GM18861 (cell line): ENCODE measurements at regions not wholly inside any gene's neighbourhood (a gene's known extent, or its start where the extent isn't known, plus 50 kb on each side); places are given as distances from the start of the nearest gene placed in this dataset.

Experiments used
- ATAC-seq: cut with Tn5 transposase; IDR thresholded peaks from one replicate; pipeline ENCODE4 v1.9.1; 2021; ENCODE audit not compliant: unreplicated experiment

GRCh38 chr5:3883040-3883439 lies 287.4 kb downstream of the IRX1 start:
- ATAC-seq: no peak

GRCh38 chr5:3886524-3887451 lies 291.2 kb downstream of the IRX1 start:
- ATAC-seq: no peak

GRCh38 chr5:3888310-3888709 lies 292.7 kb downstream of the IRX1 start:
- ATAC-seq: no peak

- ATAC-seq: no peak
Measured at GRCh38 chr5:3889412-3890142, 293.9 kb downstream of the IRX1 start.

- no peak for ATAC-seq
Measured at GRCh38 chr5:3891113-3891512, 295.5 kb downstream of the IRX1 start.

- no peak for ATAC-seq
Measured at GRCh38 chr5:3893527-3893926, 297.9 kb downstream of the IRX1 start.

GRCh38 chr5:3893975-3894374 lies 298.3 kb downstream of the IRX1 start:
- no peak for ATAC-seq

GRCh38 chr5:3896098-3896497 lies 300.5 kb downstream of the IRX1 start:
- no peak for ATAC-seq

- ATAC-seq: no peak
Measured at GRCh38 chr5:3899093-3899492, 303.5 kb downstream of the IRX1 start.

GRCh38 chr5:3904584-3904983 lies 309.0 kb downstream of the IRX1 start:
- ATAC-seq: no peak

- no peak for ATAC-seq
Measured at GRCh38 chr5:3905031-3905430, 309.4 kb downstream of the IRX1 start.

- no peak for ATAC-seq
Measured at GRCh38 chr5:3905521-3905920, 309.9 kb downstream of the IRX1 start.

GRCh38 chr5:3911111-3911510 lies 315.5 kb downstream of the IRX1 start:
- ATAC-seq: no peak

GRCh38 chr5:3911773-3912172 lies 316.1 kb downstream of the IRX1 start:
- no peak for ATAC-seq

- no peak for ATAC-seq
Measured at GRCh38 chr5:3912790-3913189, 317.2 kb downstream of the IRX1 start.

- no peak for ATAC-seq
Measured at GRCh38 chr5:3913279-3913678, 317.6 kb downstream of the IRX1 start.

- no peak for ATAC-seq
Measured at GRCh38 chr5:3925022-3925421, 329.4 kb downstream of the IRX1 start.

GRCh38 chr5:3925935-3926334 lies 330.3 kb downstream of the IRX1 start:
- no peak for ATAC-seq

- no peak for ATAC-seq
Measured at GRCh38 chr5:3929799-3930198, 334.2 kb downstream of the IRX1 start.

GRCh38 chr5:3931976-3932375 lies 336.3 kb downstream of the IRX1 start:
- ATAC-seq: no peak

- ATAC-seq: no peak
Measured at GRCh38 chr5:3933536-3933935, 337.9 kb downstream of the IRX1 start.

- ATAC-seq: no peak
Measured at GRCh38 chr5:3933966-3934365, 338.3 kb downstream of the IRX1 start.
